ENCODE measurements at regions not wholly inside any gene's neighbourhood (a gene's known extent, or its start where the extent isn't known, plus 50 kb on each side); places are given as distances from the start of the nearest gene placed in this dataset.
"Not testable (repeated sequence)": the region's sequence is repeated elsewhere in the genome, so short reads cannot be mapped to it uniquely, and the experiment has no call there.

DNA sequence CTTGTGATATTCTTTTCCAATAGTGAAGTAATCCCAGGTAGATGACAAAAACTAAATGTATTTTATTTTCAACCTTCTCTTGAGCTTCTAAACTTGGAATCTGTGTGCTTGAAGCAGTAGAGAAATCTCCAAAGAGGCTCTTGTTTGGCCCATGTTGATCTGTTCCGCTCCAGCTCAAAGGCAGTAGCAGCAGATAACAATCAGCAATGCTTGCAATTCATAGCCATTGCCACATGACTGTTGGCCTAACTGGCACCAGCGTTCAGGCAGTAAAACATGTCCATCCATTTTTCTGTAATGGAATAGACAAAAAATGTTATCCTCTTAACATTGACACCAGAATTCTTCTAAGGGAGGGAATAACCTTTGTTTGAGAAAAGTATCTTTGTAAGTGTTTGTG lies 270.7 kb upstream of the MSX2 start:
- no peak for FAIRE-seq

DNA sequence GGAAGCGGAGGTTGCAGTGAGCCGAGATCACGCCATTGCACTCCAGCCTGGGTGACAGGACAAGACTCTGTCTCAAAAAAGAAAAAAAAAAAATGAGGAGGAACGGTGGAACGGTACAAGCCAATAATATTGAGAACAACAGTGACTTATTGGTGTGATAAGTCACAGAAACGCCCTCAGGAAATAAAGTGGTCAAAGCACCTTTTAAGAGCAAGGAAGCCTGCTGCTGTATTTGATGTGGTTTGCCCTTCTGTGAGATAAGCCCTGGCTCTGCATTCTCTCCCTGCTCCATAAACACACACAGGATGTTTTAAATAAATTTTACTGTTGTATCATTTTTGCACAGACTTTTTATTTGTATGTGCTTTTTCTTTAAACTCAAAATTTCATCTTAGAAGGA lies 269.9 kb upstream of the MSX2 start:
- FAIRE-seq = no peak

DNA sequence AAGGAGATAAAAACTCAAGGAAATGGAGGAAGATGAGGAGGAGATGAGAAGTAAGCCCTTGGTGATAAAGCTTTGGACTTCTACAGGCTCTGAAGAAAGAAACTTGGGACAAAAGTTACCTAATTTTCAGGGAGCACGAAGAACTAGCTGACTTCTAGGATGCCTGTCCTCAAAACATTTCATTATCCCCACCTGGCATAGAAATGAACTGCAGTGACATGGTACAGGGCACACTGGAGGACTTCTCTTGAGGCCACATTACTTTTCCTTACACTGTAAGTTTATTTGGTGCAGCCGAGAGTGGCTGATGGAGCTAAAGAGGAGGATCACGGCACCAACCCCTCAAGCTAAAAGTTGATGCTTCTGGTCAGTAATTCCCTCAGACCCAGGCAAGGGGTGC lies 269.5 kb upstream of the MSX2 start:
- FAIRE-seq = no peak

DNA sequence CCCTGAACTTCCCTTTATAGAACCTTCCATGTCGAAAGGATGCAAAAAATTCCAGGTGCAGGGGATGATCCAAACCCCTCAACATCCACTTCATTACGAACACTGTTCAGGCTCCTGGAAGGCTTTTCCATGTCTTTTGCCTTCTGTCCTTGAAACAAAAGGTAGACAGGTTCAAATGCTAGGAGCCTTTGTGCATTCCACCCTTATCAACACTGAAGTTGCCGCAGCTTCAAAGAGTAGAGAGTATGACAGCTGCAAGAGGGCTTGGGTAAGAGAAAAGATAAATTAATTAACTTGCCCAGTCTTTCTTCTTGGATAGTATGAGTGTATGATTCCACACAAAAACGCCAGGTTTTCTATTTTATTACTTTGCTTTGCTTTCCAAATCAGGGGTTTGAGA lies 269.1 kb upstream of the MSX2 start:
- no peak for FAIRE-seq

DNA sequence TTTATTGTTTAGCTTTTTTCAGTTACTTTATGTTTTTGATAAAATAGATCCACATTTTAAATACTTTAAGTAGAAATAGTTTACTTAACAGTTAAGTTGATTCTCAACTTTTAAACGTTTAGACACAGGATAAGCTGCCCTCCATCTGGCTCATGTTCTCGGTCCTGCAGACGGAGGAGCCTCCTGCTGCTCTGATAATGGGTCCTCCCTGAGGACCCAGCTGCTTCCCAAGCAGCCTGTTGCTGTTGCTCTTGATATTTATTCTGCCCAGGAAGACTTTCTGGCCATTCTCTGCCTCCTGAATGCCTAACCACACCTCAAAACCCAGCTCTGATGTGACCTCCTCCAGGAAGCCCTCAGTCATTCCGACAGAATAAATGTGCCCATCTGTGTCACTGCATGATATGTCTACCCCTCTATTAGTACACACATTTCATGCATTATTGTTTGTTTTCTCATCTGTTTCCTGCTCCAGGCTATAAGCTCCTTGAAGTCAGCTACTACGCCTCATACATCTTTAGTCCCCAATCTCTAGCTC lies 267.2 kb upstream of the MSX2 start:
- FAIRE-seq = no peak

DNA sequence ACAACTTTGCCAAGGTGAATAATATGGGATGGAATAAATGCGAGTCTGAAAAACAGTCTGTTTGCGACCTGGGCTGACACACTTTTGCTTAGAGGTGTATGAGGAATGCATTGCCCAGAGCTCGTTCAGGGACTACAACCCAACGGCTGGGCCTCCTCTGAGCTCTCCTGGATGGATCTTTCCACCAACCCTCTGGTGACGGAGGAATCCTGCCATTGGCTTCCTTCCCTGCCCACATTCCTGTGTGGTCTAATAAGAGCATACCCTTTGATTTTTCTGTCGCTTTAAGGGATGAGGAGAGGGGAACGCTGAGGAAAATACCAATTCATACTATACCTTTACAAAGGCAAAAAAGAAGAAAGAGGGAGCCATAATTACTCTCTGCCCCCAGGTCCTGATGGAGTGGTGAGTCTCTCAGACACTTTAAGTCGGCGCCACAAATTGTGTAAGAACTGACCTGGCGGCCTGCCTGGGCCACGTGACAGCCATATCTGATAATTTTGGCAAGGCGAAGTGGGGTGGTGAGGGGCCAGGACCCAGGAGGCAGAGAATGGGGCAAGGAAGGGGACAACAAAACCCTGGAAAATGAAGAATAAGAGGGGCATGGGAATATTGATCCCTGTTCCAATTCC lies 265.2 kb upstream of the MSX2 start:
- no peak for FAIRE-seq

DNA sequence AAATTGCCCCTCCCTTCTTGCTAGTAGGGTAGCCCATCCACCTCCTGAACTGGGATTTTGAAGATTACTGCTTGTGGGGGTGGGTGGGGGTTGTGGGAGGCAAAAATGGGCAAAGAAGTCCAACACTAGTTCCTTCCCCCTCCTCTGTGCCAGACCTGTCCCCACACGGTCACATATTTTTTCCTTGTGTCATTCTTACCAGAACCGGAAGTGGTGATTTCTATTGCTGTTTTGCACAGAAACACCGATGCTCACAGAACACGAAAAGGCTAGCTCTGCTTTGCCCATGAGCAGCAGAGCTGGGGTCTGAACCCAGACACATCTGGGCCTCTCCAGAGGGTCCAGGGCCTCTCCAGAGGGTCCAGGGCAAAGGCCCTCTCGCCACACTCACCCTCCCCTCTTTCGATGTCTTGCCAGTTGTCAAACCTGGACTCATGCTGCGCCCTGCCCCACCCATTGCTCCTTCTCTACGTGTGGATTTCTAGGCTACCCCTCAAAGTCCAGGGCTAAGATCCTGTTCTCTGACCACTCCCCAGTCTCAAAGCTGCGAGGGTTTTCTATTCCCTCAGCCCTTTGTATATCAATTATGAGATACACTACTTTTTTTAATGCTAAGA lies 264.4 kb upstream of the MSX2 start:
- no peak for FAIRE-seq

DNA sequence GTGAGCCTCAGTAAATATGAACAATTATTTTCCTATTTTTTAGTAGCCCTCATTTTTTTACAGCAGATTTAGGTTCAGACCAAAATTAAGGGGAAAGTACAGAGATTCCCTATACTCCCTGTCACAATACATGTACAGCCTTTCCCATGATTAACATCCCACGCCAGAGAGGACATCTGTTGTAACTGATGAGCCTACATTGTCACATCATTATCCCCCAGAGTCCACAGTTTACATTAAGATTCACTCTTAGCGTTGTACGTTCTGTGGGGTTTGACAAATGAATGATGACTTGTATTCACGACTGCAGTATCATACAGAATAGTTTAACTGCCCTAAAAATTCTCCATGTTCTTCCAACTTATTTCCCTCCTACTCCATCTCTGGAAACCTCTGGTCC lies 262.3 kb upstream of the MSX2 start:
- FAIRE-seq = no peak

DNA sequence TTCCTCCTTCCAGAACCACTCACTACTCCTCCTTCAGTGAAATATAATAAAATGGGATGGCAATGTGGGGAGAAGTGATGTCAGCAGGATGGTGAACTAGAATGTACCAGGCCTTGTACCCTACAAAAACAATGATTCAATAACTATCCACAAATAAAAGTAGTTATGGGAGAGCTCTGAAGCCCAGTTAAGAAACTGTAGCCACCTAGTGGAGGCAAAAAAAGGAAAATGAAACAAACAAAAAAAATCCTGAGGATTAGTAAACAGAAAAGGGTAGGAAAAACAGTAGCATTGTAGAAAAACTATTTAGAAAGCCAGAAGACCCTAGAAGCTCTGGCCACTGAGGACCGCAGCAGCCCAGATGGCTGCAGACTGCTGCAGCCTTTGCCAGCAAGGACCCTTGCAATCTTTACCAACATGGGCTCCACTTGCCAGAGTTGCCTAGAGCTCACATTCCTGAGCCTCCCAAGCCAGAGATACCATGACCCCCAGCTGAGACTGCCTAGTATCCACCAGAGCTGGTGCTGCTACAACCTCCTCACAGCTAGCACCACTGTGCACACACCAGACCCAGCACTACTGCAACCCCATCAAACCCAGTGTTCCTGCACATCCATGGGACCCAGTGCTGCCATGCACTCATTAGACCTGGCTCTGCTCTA lies 259.7 kb upstream of the MSX2 start:
- no peak for FAIRE-seq

DNA sequence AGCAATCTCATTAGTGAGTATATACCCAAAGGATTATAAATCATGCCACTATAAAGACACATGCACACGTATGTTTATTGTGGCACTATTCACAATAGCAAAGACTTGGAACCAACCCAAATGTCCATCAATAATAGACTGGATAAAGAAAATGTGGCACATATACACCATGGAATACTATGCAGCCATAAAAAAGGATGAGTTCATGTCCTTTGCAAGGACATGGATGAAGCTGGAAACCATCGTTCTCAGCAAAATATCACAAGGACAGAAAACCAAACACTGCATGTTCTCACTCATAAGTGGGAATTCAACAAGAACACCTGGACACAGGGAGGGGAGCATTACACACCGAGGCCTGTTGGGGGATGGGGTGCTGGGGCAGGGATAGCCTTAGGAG lies 252.9 kb upstream of the MSX2 start:
- FAIRE-seq = not testable (repeated sequence)

DNA sequence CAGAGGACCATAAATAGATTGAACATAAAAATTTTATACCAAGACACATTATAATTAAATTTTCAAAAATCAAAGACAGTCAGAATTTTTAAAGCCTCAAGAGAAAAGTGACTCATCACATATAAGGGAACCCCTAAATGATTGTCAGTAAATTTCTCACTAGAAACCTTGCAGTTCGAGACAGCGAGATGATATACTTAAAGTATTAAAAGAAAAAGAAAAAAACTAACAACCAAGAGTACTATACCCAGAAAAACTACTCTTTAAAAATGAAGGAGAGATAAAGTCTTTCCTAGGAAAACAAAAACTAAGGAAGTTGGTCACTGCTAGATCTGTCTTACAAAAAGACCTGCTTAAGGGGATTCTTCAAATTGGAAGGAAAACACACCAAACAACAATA lies 251.4 kb upstream of the MSX2 start:
- no peak for FAIRE-seq

DNA sequence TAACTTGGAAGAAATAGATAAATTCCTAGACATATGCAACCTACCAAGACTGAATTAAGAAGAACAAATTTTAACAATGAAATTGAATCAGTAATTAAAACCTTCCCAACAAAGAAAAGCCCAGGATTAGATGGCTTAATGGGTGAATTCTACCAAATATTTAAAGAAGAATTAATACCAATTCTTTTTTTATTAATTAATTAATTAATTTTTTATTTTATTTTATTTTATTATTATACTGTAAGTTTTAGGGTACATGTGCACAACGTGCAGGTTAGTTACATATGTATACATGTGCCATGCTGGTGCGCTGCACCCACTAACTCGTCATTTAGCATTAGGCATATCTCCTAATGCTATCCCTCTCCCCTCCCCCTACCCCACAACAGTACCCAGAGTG lies 248.4 kb upstream of the MSX2 start:
- FAIRE-seq = not testable (repeated sequence)

DNA sequence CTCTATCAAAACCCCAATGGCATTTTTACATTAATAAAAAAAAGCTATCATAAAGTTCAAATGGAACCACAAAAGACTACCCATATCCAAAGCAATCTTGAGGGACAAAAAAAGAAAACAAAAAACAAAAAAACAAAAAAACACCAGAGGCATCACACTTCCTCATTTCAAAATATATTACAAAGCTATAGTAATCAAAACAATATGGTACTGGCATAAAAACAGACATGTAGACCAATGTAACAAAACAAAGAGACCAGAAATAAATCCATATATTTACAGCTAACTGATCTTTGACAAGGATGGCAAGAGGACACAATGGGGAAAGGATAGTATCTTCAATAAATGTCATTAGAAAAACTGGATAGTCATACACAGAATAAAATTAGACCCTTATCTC lies 245.1 kb upstream of the MSX2 start:
- no peak for FAIRE-seq

DNA sequence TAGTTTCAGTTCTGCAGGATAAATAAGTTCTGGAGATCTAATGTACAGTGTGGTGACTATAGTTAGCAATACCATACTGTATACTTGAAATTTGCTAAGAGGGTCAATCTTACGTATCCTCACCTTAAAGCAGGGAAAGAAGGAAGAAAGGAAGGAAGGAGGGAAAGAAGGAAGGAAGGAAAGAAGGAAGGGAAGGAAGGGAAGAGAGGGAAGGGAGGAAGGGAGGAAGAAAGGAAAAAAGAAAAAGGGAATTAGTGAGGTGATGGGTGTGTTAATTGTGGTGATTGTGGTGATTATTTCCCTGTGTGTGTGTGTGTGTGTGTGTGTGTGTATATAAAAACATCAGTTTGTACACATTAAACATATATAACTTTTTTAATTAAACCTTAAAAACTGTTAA lies 242.6 kb upstream of the MSX2 start:
- FAIRE-seq = no peak

DNA sequence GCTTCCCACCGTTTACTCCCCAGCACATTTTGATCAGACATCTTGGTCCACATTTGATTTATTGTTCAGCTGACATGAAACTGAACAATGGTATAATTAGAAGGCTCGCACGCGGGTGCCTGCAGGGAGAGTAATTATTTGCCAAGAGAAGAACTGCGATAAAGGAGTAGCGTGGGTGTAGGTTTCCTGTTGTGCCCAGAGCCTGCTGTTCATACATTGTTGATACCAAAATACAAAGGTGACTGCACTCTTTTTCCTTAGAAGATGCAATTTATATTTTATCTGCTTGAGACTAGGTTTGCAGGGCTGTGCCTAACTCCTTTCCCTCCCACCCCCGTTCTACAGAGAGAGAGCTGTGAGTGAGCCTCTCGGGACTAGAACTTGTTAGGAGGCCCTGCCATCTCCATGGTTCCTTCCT lies 241.8 kb upstream of the MSX2 start:
- FAIRE-seq = no peak

DNA sequence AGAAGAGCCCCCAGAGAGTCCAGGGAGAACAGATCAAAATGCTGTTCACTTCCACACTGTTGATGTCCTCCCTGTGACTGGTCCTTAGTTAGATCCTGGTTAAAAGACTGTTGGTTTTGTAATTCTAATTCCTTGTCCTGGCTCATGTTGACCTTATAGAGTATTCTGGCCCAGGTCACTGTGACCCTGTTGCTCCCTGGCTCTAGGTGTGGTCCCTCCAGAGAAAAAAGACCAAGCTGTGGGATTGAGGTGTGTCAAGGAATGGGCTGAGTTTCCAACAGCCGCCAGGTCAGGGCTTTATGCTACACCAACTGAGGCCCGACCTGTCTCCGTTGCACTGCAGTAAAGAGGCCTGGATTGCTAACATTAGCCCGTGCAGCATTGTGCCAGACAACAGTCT lies 241.0 kb upstream of the MSX2 start:
- FAIRE-seq = no peak

DNA sequence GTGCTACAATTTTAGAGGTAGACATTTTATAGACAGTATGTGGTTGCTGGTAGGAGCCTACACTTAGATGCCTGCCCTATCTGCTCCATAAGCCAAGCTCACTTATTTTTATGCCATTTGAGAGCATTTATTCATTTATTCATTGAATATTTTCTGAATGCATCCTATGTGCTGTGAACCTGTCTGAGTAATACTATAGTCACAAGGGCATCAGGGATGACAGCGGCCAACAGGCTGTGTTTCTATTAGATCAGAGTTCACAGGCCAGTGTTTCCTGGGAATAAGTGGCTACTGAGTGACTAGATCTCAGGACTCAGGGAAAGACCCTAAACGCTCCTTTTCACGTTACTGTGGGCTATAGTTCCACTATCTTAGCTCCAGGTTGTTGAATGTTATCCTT lies 235.2 kb upstream of the MSX2 start:
- no peak for FAIRE-seq

DNA sequence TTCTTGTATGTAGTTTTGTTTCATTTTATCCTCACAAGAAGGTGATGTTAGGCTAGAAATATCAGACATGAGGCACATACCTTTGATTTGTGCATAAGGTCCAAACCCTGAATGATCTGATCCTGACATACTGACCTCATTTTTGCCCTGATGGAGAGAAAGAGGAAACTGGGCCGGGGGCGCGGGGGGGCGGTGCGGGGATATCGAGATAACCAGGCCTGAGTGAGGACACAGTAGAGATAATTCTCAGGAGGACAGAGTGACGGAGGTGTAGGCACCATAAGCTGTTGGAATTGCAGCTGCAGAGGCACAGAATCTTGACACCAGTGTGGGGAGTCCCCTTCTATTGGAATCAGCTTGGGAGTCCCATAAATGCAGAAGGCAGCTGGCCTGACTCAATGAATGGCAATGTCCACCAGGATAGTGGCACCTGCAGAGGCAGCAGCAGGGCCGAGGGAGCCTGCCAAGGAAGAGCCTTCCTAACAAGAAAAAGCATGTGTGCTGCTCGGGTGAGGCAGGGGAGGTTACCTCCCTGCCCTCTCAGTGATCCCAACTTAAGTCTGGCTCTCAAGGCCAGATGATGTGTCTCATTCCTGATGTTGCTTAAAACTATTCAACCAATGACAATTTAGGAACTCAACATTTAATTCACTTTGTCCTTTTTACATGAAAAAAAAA lies 234.3 kb upstream of the MSX2 start:
- no peak for FAIRE-seq

DNA sequence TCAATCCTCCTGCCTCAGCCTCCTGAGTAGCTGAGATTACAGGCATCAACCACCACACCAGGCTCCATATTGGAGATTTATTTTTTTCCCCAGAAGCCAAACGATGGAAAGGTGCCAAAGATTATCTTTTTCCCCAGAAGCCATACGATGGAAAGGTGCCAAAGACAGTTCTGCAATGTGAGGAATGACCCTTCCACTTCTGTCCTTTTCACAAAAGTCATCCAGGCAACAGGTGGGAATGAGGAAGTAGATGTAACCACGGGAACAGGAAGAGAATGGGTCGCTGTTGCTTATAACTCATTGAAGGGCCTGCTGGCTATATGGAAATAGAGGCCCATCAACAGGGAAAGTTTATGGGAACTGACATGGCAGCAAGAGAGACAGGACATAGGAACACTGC lies 233.7 kb upstream of the MSX2 start:
- no peak for FAIRE-seq

DNA sequence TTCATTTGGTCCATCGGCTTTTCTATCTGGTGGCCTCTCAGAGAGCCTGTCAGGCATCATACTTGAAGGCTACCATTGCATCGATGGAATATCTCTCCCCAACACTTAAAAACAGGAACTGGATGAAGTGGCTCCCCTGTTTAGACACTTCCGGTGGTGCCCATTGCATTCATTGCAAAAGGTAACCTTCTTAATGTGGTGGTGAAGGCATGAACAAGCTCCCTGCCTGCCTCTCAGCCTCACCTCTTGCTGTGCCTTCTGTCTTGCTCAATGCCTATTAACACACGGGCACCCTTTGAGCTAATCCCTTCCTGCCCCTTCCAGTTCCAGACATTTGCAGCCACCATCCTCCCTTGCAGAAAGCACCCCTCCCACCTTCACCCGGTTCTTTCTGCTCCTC lies 233.1 kb upstream of the MSX2 start:
- no peak for FAIRE-seq

DNA sequence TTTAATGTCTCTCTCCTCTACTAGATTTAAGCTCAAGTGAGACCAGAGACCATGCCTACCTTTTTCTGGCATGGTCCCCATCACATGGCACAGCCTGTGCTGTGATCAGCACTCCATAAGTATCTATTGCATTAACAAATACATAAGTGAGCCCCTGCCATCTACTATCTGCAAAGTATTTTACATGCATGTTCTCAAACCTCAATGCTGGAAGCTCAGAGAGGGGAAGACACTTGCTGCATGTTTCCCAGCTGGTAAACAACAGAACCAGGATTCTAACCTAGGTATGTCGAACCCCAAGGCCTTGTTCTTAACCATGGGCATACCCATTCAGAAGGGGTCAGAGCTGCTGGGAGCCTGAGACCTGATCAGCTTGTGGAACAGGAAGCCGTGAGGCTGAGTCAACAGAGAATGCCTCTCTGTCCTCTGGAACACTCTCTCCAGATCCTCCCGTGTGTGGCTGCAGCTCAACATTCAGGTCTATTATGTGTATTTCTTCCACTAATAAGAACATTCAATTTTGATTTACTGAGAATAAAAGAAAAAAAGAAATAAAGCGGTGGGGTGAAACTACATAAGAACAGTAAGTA lies 232.5 kb upstream of the MSX2 start:
- no peak for FAIRE-seq

DNA sequence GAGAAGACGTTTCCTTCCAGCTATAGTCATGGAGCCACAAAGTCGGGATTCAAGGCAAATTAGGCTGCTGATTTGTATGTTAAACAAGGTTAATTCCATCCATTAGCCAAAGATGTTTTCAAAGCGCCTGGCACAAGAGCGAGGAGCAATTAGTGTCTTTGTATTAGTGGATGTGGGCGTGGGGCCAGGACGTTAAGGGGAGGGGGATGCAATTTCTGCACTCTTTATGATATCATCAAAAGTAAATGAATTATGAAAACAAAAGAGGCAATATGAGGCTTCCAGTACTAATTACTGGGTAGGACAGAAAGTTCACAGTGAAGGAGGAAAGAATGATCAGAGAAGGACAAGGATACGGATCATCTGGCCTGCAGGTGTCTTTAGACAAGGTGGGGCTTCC lies 230.9 kb upstream of the MSX2 start:
- FAIRE-seq = no peak

DNA sequence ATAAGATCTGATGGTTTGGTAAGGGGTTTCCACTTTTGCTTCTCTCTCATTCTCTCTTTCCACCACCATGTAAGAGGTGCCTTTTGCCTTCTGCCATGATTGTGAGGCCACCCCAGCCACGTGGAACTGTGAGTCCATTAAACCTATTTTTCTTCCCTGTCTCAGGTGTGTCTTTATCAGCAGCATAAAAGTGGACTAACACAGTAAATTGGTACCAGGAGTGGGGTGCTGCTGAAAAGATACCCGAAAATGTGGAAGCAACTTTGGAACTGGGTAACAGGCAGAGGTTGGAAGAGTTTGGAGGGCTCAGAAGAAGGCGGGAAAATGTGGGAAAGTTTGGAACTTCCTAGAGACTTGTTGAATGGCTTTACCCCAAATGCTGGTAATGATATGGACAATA lies 226.4 kb upstream of the MSX2 start:
- FAIRE-seq = not testable (repeated sequence)

Measured in TTC549 (cell line).